Neutrophil (primary cell): ENCODE measurements at regions not wholly inside any gene's neighbourhood (a gene's known extent, or its start where the extent isn't known, plus 50 kb on each side); places are given as distances from the start of the nearest gene placed in this dataset.

Experiments
- H3K27ac ChIP-seq: fragments of 200-600 bp; sonication (generic); 2 replicates; pipeline ENCODE4 v1.5.1; 2016; ENCODE audit warnings: mild to moderate bottlenecking, moderate library complexity
- H3K27me3 ChIP-seq: fragments of 200-600 bp; sonication (generic); 2 replicates; pipeline ENCODE4 v1.6.0; 2016; ENCODE audit warnings: mild to moderate bottlenecking
- H3K36me3 ChIP-seq: fragments of 200-600 bp; sonication (generic); 2 replicates; pipeline ENCODE4 v1.5.1; 2017
- H3K4me1 ChIP-seq, 2 experiments: fragments of 200-600 bp in 1 of 2; sonication (generic) in 1 of 2; 1 replicate in 1 of 2; 2 replicates in 1 of 2; pipeline versions ENCODE4 v1.5.1 to v1.6.1; 2013 to 2016; ENCODE audit warnings: low read depth in 1 of 2, low read length in 1 of 2, mild to moderate bottlenecking in 1 of 2, moderate library complexity in 1 of 2; ENCODE audit not compliant: control insufficient read depth in 1 of 2, insufficient read depth in 1 of 2
- H3K4me3 ChIP-seq, 2 experiments: fragments of 200-600 bp in 1 of 2; sonication (generic) in 1 of 2; 1 replicate in 1 of 2; 2 replicates in 1 of 2; pipeline ENCODE4 v1.5.1; 2013 to 2016; ENCODE audit warnings: low read depth in 1 of 2, low read length in 1 of 2, mild to moderate bottlenecking in 1 of 2, moderate library complexity in 1 of 2
- H3K9me3 ChIP-seq: fragments of 200-600 bp; sonication (generic); 2 replicates; pipeline ENCODE4 v1.5.1; 2016
- CTCF ChIP-seq: fragments of 200-600 bp; sonication (generic); IDR thresholded peaks from 2 replicates; pipeline ENCODE4 v1.5.1; 2016; ENCODE audit warnings: antibody characterized with exemption

GRCh38 chr12:30213166-30213565, 429.4 kb upstream of the TMTC1 start:
- Histone ChIP-seq H3K27me3 (no peaks in the 10 kb centered on the region), H3K27ac (no peak overlapping the region), H3K4me1 (no peaks in the 10 kb centered on the region), H3K36me3 (no peaks in the 10 kb centered on the region), H3K4me3 (no peak overlapping the region), H3K9me3 (no peaks in the 10 kb centered on the region)
- no peak for TF ChIP-seq CTCF

DNA sequence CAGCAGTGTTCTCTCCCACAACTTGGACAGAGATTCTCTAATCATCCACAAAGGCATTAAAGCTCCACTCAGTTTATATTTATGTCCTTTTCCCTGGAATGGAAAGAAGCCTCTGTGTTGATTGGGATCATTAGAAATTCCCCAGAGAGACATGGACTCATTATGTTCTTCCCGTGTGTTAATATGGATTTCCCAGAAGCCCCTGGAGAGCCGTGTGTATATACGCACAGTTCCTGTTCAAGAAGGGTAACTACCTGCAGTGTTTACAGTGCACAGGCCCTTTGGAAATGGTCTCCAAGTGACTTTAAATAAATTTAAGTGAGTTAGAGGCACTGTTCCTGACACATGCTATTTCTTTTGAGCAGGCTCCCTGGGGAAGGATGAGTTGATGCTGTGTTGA, 428.0 kb upstream of the TMTC1 start:
- Histone ChIP-seq H3K27ac (no peak overlapping the region), H3K4me1 (no peaks in the 10 kb centered on the region), H3K27me3 (no peaks in the 10 kb centered on the region), H3K4me3 (no peak overlapping the region), H3K36me3 (no peaks in the 10 kb centered on the region), H3K9me3 (no peaks in the 10 kb centered on the region)
- TF ChIP-seq CTCF = no peak

- Histone ChIP-seq H3K36me3 (no peaks in the 10 kb centered on the region), H3K27me3 (peaks cover 38% of the 10 kb centered on the region), H3K4me1 (no peaks in the 10 kb centered on the region), H3K27ac (no peak overlapping the region), H3K9me3 (no peaks in the 10 kb centered on the region), H3K4me3 (no peak overlapping the region)
- no peak for TF ChIP-seq CTCF
Observed at GRCh38 chr12:30203981-30204380, 420.2 kb upstream of the TMTC1 start.

DNA sequence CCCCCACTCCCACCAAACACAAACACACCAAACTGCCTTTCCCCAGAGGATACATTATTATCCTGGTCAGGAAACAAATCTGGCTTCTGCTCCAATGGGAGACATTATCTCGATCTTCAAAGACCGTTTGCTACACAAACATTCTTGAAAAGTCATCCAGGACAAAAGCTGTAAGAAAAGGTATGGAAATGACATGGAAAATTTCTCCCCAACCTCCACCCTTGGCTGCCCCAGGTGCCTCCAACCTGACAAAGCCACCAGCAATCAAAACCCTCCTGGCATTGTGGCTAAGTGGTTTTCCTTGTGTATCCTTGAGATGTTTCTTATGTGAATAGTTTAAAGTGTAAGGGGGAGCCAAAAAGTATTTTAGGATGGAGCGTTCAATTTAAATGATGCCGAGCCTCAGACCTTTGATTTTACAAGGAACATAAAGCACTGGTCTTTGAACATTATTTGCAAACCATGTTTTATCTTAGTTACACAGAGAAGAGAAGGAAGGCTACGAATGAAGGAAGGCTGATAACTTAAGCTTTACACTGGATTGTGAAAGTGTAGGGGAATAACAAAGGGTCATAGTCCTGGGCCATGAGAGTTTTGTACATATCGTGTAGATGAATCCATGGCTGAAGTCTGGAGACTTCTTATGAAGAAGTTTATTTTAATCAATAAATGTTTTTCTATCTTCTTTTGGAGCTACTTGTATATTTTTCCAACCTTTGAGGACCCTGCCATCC, 418.9 kb upstream of the TMTC1 start:
- Histone ChIP-seq H3K27me3 (peaks cover 42% of the 10 kb centered on the region), H3K27ac (no peak overlapping the region), H3K36me3 (no peaks in the 10 kb centered on the region), H3K4me3 (no peak overlapping the region), H3K9me3 (no peaks in the 10 kb centered on the region), H3K4me1 (no peaks in the 10 kb centered on the region)
- TF ChIP-seq CTCF = no peak

GRCh38 chr12:30201301-30202160, 417.8 kb upstream of the TMTC1 start:
- Histone ChIP-seq H3K4me3 (no peak overlapping the region), H3K27me3 (peaks cover 42% of the 10 kb centered on the region), H3K9me3 (no peaks in the 10 kb centered on the region), H3K36me3 (no peaks in the 10 kb centered on the region), H3K4me1 (no peaks in the 10 kb centered on the region), H3K27ac (no peak overlapping the region)
- TF ChIP-seq CTCF = no peak
